ENCODE measurements at regions not wholly inside any gene's neighbourhood (a gene's known extent, or its start where the extent isn't known, plus 50 kb on each side); places are given as distances from the start of the nearest gene placed in this dataset.

DNA sequence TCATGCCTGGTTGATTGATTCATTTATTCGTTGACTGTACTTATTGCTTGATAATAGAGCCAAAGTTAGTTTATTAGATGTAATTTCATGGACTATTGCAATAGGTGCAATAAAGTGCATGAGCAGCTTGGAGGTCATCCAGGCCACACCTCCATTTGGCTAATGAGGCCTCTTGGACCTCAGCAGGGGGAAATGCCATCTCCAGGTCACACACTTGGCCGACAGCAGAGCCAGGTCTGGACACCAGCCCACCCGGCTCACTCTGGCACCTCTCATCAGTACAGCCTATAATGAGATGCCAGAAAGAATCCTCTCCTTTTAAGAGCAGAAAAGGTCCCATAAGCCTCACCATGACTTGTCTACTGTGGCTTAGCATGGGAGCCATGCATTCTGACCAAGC lies 71.2 kb upstream of the AFF3 start:
- ChIA-PET POLR2A (no interaction called here), CTCF (ENCODE audit: unreplicated experiment) (no interaction called here)
- no peak overlapping the region for H3K4me2 ChIP-seq (ENCODE audit: low read length)
- no peaks in the 10 kb centered on the region for H3K79me2 ChIP-seq (ENCODE audit: insufficient read depth, low read depth, low read length)
- intact Hi-C loops (cut with micrococcal nuclease; ENCODE audit: unreplicated experiment) = no loop called here
- H3K4me1 ChIP-seq (ENCODE audit: insufficient read depth, low read length, poor library complexity, severe bottlenecking) = no peaks in the 10 kb centered on the region
- H3K9me2 ChIP-seq (ENCODE audit: insufficient read depth, low read length) = no peaks in the 10 kb centered on the region
- TF ChIP-seq, protein P1, sequence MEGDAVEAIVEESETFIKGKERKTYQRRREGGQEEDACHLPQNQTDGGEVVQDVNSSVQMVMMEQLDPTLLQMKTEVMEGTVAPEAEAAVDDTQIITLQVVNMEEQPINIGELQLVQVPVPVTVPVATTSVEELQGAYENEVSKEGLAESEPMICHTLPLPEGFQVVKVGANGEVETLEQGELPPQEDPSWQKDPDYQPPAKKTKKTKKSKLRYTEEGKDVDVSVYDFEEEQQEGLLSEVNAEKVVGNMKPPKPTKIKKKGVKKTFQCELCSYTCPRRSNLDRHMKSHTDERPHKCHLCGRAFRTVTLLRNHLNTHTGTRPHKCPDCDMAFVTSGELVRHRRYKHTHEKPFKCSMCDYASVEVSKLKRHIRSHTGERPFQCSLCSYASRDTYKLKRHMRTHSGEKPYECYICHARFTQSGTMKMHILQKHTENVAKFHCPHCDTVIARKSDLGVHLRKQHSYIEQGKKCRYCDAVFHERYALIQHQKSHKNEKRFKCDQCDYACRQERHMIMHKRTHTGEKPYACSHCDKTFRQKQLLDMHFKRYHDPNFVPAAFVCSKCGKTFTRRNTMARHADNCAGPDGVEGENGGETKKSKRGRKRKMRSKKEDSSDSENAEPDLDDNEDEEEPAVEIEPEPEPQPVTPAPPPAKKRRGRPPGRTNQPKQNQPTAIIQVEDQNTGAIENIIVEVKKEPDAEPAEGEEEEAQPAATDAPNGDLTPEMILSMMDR (conservative IDR thresholded peaks at IDR 0.05; ENCODE audit: low read length) = no peak
- no peak for TF ChIP-seq EZH2phosphoT487 (IDR thresholded peaks at IDR 0.05; ENCODE audit: borderline replicate concordance, low read depth, low read length)
- no peak overlapping the region for H3K27ac ChIP-seq (ENCODE audit: low read depth, low read length, poor library complexity, severe bottlenecking)
- BruUV-seq (replicated peaks) = no TSS peak
- H3K36me3 ChIP-seq (ENCODE audit: insufficient read depth, low read length) = no peaks in the 10 kb centered on the region
- no peaks in the 10 kb centered on the region for H4K20me1 ChIP-seq (ENCODE audit: insufficient read depth, low read length)
- no peak overlapping the region for H3K4me3 ChIP-seq (ENCODE audit: low read depth, low read length, poor library complexity, severe bottlenecking)
- no peak for DNase-seq (ENCODE audit: low spot score)
- no peaks in the 10 kb centered on the region for H3K9me3 ChIP-seq (ENCODE audit: low read length)
- H2AFZ ChIP-seq (ENCODE audit: low read length) = no peak overlapping the region

DNA sequence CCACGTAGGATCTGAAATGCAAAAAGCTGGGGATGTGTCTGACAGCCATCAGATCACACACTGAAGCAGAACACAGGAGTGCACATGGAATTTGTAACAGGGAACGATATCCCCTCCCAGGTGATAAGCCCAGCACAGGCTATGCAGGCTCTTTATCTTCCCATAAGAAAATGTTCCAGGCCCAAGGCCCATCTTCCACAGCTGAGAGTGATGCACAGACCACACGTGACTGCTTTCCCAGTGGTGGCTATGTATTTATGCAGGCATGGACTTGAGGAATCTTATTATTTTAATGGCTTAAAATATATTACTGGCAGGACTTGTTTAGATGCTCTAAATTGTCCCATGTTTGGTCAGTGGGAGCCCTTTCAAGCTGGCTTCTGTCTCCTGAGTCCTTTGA lies 70.5 kb upstream of the AFF3 start:
- BruUV-seq (replicated peaks) = no TSS peak

DNA sequence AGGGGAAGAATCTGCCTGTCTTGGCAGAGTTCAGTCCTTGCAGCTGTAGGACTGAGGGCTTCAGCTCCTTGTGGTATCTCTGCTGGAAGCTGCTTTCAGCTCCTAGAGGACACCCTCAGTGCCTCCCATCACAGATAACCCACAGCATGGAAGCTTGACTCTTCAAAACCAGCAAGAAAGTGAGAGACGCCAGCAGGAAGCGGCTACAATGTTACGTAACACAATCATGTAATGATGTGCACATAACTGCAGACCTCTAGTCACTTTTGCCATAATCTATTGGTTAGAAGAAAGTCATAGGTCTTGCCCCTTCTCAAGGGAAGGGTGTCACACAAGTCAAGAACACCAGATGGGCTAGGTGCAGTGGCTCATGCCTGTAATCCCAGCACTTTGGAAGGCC lies 69.1 kb upstream of the AFF3 start:
- CTCF ChIA-PET (ENCODE audit: unreplicated experiment) = no interaction called here
- TF ChIP-seq EZH2phosphoT487 (IDR thresholded peaks at IDR 0.05; ENCODE audit: borderline replicate concordance, low read depth, low read length) = no peak
- TF ChIP-seq, protein P1 (conservative IDR thresholded peaks at IDR 0.05; ENCODE audit: low read length) = no peak

More for the DNA sequence above, 70.5 kb upstream of the AFF3 start:
- H3K4me2 ChIP-seq (ENCODE audit: low read length) = no peak overlapping the region
- no peaks in the 10 kb centered on the region for H3K79me2 ChIP-seq (ENCODE audit: insufficient read depth, low read depth, low read length)
- intact Hi-C loops (cut with micrococcal nuclease; ENCODE audit: unreplicated experiment) = no loop called here
- no peaks in the 10 kb centered on the region for H4K20me1 ChIP-seq (ENCODE audit: insufficient read depth, low read length)
- H3K4me3 ChIP-seq (ENCODE audit: low read depth, low read length, poor library complexity, severe bottlenecking) = no peak overlapping the region
- no peaks in the 10 kb centered on the region for H3K9me2 ChIP-seq (ENCODE audit: insufficient read depth, low read length)
- H3K9me3 ChIP-seq (ENCODE audit: low read length) = no peaks in the 10 kb centered on the region
- DNase-seq (ENCODE audit: low spot score) = no peak
- H3K4me1 ChIP-seq (ENCODE audit: insufficient read depth, low read length, poor library complexity, severe bottlenecking) = no peaks in the 10 kb centered on the region
- POLR2A ChIA-PET = no interaction called here
- no peak overlapping the region for H2AFZ ChIP-seq (ENCODE audit: low read length)
- CTCF ChIA-PET (ENCODE audit: unreplicated experiment) = no interaction called here
- H3K36me3 ChIP-seq (ENCODE audit: insufficient read depth, low read length) = no peaks in the 10 kb centered on the region
- H3K27ac ChIP-seq (ENCODE audit: low read depth, low read length, poor library complexity, severe bottlenecking) = no peak overlapping the region
- TF ChIP-seq, protein P1 (conservative IDR thresholded peaks at IDR 0.05; ENCODE audit: low read length) = no peak
- no peak for TF ChIP-seq EZH2phosphoT487 (IDR thresholded peaks at IDR 0.05; ENCODE audit: borderline replicate concordance, low read depth, low read length)

More for the DNA sequence above, 69.1 kb upstream of the AFF3 start:
- H4K20me1 ChIP-seq (ENCODE audit: insufficient read depth, low read length) = no peaks in the 10 kb centered on the region
- H3K4me3 ChIP-seq (ENCODE audit: low read depth, low read length, poor library complexity, severe bottlenecking) = no peak overlapping the region
- DNase-seq (ENCODE audit: low spot score) = no peak
- H3K79me2 ChIP-seq (ENCODE audit: insufficient read depth, low read depth, low read length) = no peaks in the 10 kb centered on the region
- H3K36me3 ChIP-seq (ENCODE audit: insufficient read depth, low read length) = no peaks in the 10 kb centered on the region
- no TSS peak for BruUV-seq (replicated peaks)
- intact Hi-C loops (cut with micrococcal nuclease; ENCODE audit: unreplicated experiment) = no loop called here
- no peaks in the 10 kb centered on the region for H3K4me1 ChIP-seq (ENCODE audit: insufficient read depth, low read length, poor library complexity, severe bottlenecking)
- H2AFZ ChIP-seq (ENCODE audit: low read length) = no peak overlapping the region
- POLR2A ChIA-PET = no interaction called here
- H3K4me2 ChIP-seq (ENCODE audit: low read length) = no peak overlapping the region
- no peaks in the 10 kb centered on the region for H3K9me3 ChIP-seq (ENCODE audit: low read length)
- H3K27ac ChIP-seq (ENCODE audit: low read depth, low read length, poor library complexity, severe bottlenecking) = no peak overlapping the region
- no peaks in the 10 kb centered on the region for H3K9me2 ChIP-seq (ENCODE audit: insufficient read depth, low read length)

Measured in OCI-LY7 (cell line).